Breast epithelium (tissue), 4 donors: ENCODE measurements at regions not wholly inside any gene's neighbourhood (a gene's known extent, or its start where the extent isn't known, plus 50 kb on each side); places are given as distances from the start of the nearest gene placed in this dataset.

Experiments used
- DNase-seq, 2 donors: peaks; one replicate each; pipeline ENCODE4 v3.0.0-alpha.2; 2019; ENCODE audit warnings: low spot score in 2 of 2
- H3K27ac ChIP-seq, 2 donors: fragments of 200-600 bp; sonication (generic) in 1 of 2; one replicate each; pipeline ENCODE4 v1.5.1; 2016 to 2019; ENCODE audit warnings: mild to moderate bottlenecking in 1 of 2
- H3K27me3 ChIP-seq, 2 donors: fragments of 200-600 bp; sonication (generic) in 1 of 2; one replicate each; pipeline versions ENCODE4 v1.5.1 to v1.6.0; 2017 to 2019; ENCODE audit warnings: control low read depth in 1 of 2, mild to moderate bottlenecking in 1 of 2
- H3K36me3 ChIP-seq: fragments of 200-600 bp; one replicate; pipeline ENCODE4 v1.5.1; 2019
- H3K4me1 ChIP-seq, 2 donors: fragments of 200-600 bp; sonication (generic); one replicate each; pipeline ENCODE4 v1.5.1; 2016 to 2019; ENCODE audit warnings: control low read depth in 1 of 2
- H3K4me3 ChIP-seq, 3 donors: fragments of 200-600 bp; sonication (generic); 1 replicate in 2 of 3; 2 replicates in 1 of 3; pipeline ENCODE4 v1.5.1; 2016 to 2019; ENCODE audit warnings: mild to moderate bottlenecking in 3 of 3, moderate library complexity in 2 of 3
- H3K9me3 ChIP-seq, 2 donors: fragments of 200-600 bp; sonication (generic) in 1 of 2; one replicate each; pipeline ENCODE4 v1.5.1; 2016 to 2019; ENCODE audit warnings: control low read depth in 1 of 2
- POLR2A ChIP-seq: fragments of 450-650 bp; IDR thresholded peaks from one replicate; pipeline ENCODE4 v1.6.1; 2016; ENCODE audit warnings: antibody characterized with exemption, mild to moderate bottlenecking, moderate library complexity
- POLR2AphosphoS5 ChIP-seq, 3 donors: sonication (generic); formaldehyde crosslinking; IDR thresholded peaks; one replicate each; pipeline ENCODE4 v1.6.1; 2017; ENCODE audit warnings: antibody characterized with exemption in 3 of 3
- intact Hi-C: fragments of 100-400 bp; cut with DNase I; formaldehyde crosslinking; loops from one replicate; pipeline ENCODE4 v1.15.1; 2023; ENCODE audit warnings: low total_unique reads
- TF ChIP-seq, protein P1 (sequence below), 3 donors: fragments of 450-650 bp; IDR thresholded peaks; one replicate each; pipeline ENCODE4 v1.5.1; 2016 to 2017; ENCODE audit warnings: antibody characterized with exemption in 3 of 3, mild to moderate bottlenecking in 3 of 3, moderate library complexity in 3 of 3

DNA sequence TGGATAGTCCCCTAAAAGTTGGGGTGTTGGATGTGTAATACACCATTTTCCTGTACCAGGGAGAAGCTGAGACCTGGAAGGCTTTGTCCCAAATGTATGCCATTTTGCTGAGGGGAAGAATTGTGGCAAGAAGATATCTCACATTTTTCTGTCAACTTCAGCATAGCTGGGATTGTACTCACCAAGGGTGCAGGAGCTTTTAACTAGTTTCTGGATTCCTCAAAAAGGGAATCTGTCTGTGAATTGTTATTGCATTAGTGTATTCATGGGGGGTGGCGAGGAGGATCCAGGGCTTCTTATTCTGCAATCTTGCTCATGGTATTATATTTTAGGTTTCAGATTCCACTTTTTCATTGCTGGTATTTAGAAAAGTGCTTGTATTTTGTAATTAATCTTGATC is 208.2 kb upstream of the MYOCD start:
- TF ChIP-seq POLR2AphosphoS5 (IDR thresholded peaks at IDR 0.05) (no peak), POLR2A (no peak)
- TF ChIP-seq, protein P1, sequence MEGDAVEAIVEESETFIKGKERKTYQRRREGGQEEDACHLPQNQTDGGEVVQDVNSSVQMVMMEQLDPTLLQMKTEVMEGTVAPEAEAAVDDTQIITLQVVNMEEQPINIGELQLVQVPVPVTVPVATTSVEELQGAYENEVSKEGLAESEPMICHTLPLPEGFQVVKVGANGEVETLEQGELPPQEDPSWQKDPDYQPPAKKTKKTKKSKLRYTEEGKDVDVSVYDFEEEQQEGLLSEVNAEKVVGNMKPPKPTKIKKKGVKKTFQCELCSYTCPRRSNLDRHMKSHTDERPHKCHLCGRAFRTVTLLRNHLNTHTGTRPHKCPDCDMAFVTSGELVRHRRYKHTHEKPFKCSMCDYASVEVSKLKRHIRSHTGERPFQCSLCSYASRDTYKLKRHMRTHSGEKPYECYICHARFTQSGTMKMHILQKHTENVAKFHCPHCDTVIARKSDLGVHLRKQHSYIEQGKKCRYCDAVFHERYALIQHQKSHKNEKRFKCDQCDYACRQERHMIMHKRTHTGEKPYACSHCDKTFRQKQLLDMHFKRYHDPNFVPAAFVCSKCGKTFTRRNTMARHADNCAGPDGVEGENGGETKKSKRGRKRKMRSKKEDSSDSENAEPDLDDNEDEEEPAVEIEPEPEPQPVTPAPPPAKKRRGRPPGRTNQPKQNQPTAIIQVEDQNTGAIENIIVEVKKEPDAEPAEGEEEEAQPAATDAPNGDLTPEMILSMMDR (IDR thresholded peaks at IDR 0.05), result no peak
- H3K27me3 ChIP-seq, result no peaks in the 10 kb centered on the region
- DNase-seq, result no peak
- H3K4me3 ChIP-seq, result no peak overlapping the region
- H3K9me3 ChIP-seq, result peaks cover 3 to 11% of the 10 kb centered on the region in 2 donors
- H3K4me1 ChIP-seq, result no peaks in the 10 kb centered on the region
- no peaks in the 10 kb centered on the region for H3K36me3 ChIP-seq
- intact Hi-C loops, result no loop called here
- H3K27ac ChIP-seq, result no peak overlapping the region

DNA sequence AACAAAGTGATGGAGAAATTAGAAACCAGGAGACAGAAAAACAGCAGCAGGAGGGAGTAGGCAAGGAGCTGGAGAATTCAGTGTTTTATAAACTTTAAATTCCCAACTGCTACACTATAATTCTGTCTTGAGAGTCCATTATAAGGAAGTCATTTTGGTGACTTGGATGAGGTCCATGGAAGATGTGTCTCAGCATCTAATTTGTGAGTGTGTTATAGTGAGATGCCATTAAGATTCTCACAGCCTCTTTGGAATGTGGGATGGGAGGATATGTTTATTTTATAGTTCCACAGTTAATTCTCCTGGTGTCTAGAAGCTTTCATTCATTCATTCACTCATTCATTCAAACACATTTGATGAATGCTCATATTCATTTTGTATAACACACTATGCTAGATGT is 206.0 kb upstream of the MYOCD start:
- Histone ChIP-seq H3K27me3 (no peaks in the 10 kb centered on the region), H3K4me1 (no peaks in the 10 kb centered on the region), H3K4me3 (no peak overlapping the region), H3K9me3 (peaks cover 3 to 11% of the 10 kb centered on the region in 2 donors), H3K36me3 (no peaks in the 10 kb centered on the region), H3K27ac (no peak overlapping the region)
- TF ChIP-seq, protein P1 (IDR thresholded peaks at IDR 0.05), result no peak
- DNase-seq, result no peak
- intact Hi-C loops, result no loop called here

DNA sequence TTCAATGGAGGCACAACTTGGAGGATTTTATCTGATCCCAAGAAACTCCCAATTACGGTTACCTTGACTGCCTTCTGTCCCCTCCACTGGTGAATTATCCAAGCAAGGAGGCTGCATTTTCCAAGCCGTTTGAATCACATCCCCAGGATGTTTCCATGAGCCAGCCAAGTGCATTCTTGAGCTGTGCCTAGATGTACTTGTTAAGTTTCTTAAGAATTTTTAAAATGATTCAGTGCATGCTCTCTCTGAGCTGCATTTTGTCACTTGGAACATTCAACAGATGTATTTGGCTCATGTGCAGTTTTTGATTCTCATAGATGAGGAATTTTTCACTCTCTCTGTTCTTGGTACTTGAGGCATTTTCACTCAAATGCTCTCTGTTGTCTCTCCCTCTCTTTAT is 202.6 kb upstream of the MYOCD start:
- H3K9me3 ChIP-seq, result no peaks in the 10 kb centered on the region
- no peaks in the 10 kb centered on the region for H3K4me1 ChIP-seq
- H3K27me3 ChIP-seq, result no peaks in the 10 kb centered on the region
- intact Hi-C loops, result no loop called here
- DNase-seq, result no peak
- no peaks in the 10 kb centered on the region for H3K36me3 ChIP-seq
- H3K4me3 ChIP-seq, result no peak overlapping the region
- no peak overlapping the region for H3K27ac ChIP-seq
- no peak for TF ChIP-seq POLR2A
- TF ChIP-seq, protein P1 (IDR thresholded peaks at IDR 0.05), result no peak
- TF ChIP-seq POLR2AphosphoS5 (IDR thresholded peaks at IDR 0.05), result no peak

DNA sequence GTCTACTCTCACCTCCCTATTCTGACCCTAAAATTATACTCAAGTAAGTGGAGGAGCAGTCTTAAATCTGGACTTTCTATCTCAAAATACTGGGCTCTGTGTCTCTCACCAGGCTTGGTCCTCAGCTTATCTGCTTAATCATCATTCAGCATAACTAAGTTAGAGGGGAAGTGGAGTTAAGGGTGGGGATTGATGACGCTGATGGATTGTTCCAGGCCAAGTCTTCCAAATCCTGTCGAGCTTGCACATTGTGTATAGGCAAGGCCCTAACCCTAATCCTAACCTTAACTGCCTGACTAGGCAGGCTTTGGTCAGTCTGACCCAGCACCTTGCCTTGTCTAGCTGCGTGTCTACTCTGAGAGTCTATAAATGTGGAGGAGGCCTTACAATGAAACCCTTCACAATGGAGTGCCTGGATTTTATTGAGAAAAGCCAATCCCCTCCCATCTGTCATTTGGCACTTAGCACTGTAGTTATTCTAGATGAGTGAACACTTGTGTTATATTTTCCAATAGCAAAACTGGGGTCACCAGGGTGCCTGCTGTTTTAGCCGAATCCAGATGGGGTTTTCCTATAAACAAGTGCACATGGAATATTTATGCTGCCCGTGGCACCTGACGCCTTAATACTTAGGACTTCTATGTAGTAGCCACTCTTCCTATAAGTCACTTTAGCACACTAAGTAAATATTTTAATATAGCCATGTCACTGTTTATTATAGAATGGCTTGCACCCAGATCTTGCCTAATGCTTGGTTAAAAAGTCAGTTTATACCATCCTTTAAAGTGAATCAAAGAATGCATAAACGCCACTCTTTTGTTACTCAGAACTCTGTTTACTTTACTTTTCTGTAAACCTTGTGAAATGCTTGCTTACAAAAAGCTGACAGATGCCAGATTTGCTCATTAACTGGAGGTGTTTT is 193.2 kb upstream of the MYOCD start:
- intact Hi-C loops, result no loop called here

DNA sequence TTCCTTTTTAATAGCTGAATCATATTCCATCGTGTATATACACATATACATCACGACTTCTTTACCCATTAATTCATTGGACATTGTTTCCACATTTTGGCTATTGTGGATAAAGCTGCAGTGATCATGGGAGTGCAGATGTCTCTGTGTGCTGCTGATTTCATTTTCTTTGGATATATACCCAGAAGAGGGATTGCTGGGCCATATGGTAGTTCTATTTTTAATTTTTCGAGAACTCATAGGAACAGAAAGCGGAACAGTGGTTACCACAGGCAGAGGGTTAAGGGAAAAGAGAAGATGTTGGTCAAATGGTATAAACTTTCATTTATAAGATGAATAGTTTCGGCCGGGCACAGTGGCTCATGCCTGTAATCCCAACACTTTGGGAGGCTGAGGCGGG is 187.4 kb upstream of the MYOCD start:
- no peaks in the 10 kb centered on the region for H3K4me1 ChIP-seq
- H3K27me3 ChIP-seq, result no peaks in the 10 kb centered on the region
- no peaks in the 10 kb centered on the region for H3K36me3 ChIP-seq
- no peak overlapping the region for H3K27ac ChIP-seq
- intact Hi-C loops, result no loop called here
- no peak overlapping the region for H3K4me3 ChIP-seq
- TF ChIP-seq, protein P1 (IDR thresholded peaks at IDR 0.05), result no peak
- TF ChIP-seq POLR2A (no peak), POLR2AphosphoS5 (IDR thresholded peaks at IDR 0.05) (no peak)
- H3K9me3 ChIP-seq, result no peaks in the 10 kb centered on the region
- DNase-seq, result no peak

More for the DNA sequence above, 193.2 kb upstream of the MYOCD start:
- Histone ChIP-seq H3K36me3 (no peaks in the 10 kb centered on the region), H3K27ac (no peak overlapping the region), H3K4me1 (no peaks in the 10 kb centered on the region), H3K9me3 (no peaks in the 10 kb centered on the region), H3K4me3 (no peak overlapping the region), H3K27me3 (no peaks in the 10 kb centered on the region)
- no peak for DNase-seq
- TF ChIP-seq POLR2A, result no peak
- no peak for TF ChIP-seq POLR2AphosphoS5 (IDR thresholded peaks at IDR 0.05)
